DMS114 treated with DMSO at 0.1 percent for 48 hours (cell line): ENCODE measurements at regions not wholly inside any gene's neighbourhood (a gene's known extent, or its start where the extent isn't known, plus 50 kb on each side); places are given as distances from the start of the nearest gene placed in this dataset.

ENCODE experiments used
- DNase-seq: peaks from one replicate; lab custom pipeline; 2025; ENCODE audit not compliant: unreplicated experiment; lab: John Stamatoyannopoulos, UW

GRCh38 chr13:59468396-59468795 lies 695.3 kb downstream of the DIAPH3 start:
- no peak for DNase-seq

- no peak for DNase-seq
These were observed 692.6 kb downstream of the DIAPH3 start for GRCh38 chr13:59471106-59471505.

- DNase-seq: no peak
These were observed 691.6 kb downstream of the DIAPH3 start for GRCh38 chr13:59472134-59472533.

GRCh38 chr13:59474696-59475095 lies 689.0 kb downstream of the DIAPH3 start:
- no peak for DNase-seq

- no peak for DNase-seq
These were observed 687.8 kb downstream of the DIAPH3 start for GRCh38 chr13:59475911-59476310.

- DNase-seq: no peak
These were observed 687.4 kb downstream of the DIAPH3 start for GRCh38 chr13:59476366-59476765.

- DNase-seq: no peak
These were observed 686.7 kb downstream of the DIAPH3 start for GRCh38 chr13:59477011-59477410.

- DNase-seq: no peak
These were observed 684.8 kb downstream of the DIAPH3 start for GRCh38 chr13:59478908-59479307.

- DNase-seq: no peak
These were observed 684.1 kb downstream of the DIAPH3 start for GRCh38 chr13:59479629-59480028.

GRCh38 chr13:59480396-59481259 lies 683.1 kb downstream of the DIAPH3 start:
- no peak for DNase-seq

- no peak for DNase-seq
These were observed 680.1 kb downstream of the DIAPH3 start for GRCh38 chr13:59483501-59484145.

- DNase-seq: no peak
These were observed 675.8 kb downstream of the DIAPH3 start for GRCh38 chr13:59487883-59488282.

GRCh38 chr13:59488436-59488835 lies 675.3 kb downstream of the DIAPH3 start:
- no peak for DNase-seq

GRCh38 chr13:59490651-59491050 lies 673.1 kb downstream of the DIAPH3 start:
- no peak for DNase-seq

- DNase-seq: no peak
These were observed 671.6 kb downstream of the DIAPH3 start for GRCh38 chr13:59492030-59492636.

GRCh38 chr13:59493436-59493965 lies 670.2 kb downstream of the DIAPH3 start:
- no peak for DNase-seq

GRCh38 chr13:59494151-59494550 lies 669.6 kb downstream of the DIAPH3 start:
- no peak for DNase-seq

- DNase-seq: no peak
These were observed 669.2 kb downstream of the DIAPH3 start for GRCh38 chr13:59494560-59494970.

- no peak for DNase-seq
These were observed 668.4 kb downstream of the DIAPH3 start for GRCh38 chr13:59495299-59495698.

- DNase-seq: no peak
These were observed 667.7 kb downstream of the DIAPH3 start for GRCh38 chr13:59495936-59496512.

GRCh38 chr13:59497621-59498247 lies 666.0 kb downstream of the DIAPH3 start:
- no peak for DNase-seq
